Epithelial cell of esophagus (primary cell): ENCODE measurements at regions not wholly inside any gene's neighbourhood (a gene's known extent, or its start where the extent isn't known, plus 50 kb on each side); places are given as distances from the start of the nearest gene placed in this dataset.

Source experiments
- DNase-seq: peaks from one replicate; pipeline ENCODE4 v3.0.0; 2010; ENCODE audit warnings: low read depth
- H3K4me3 ChIP-seq: 2 replicates; pipeline ENCODE4 v1.5.1; 2011; ENCODE audit warnings: mild to moderate bottlenecking, low read length, control low read depth
- CTCF ChIP-seq: IDR thresholded peaks from 2 replicates; pipeline ENCODE4 v1.5.1; 2011; ENCODE audit warnings: low read depth, mild to moderate bottlenecking, low read length, control low read depth, inconsistent platforms; ENCODE audit not compliant: insufficient read depth; ENCODE audit errors: missing control alignments

DNA sequence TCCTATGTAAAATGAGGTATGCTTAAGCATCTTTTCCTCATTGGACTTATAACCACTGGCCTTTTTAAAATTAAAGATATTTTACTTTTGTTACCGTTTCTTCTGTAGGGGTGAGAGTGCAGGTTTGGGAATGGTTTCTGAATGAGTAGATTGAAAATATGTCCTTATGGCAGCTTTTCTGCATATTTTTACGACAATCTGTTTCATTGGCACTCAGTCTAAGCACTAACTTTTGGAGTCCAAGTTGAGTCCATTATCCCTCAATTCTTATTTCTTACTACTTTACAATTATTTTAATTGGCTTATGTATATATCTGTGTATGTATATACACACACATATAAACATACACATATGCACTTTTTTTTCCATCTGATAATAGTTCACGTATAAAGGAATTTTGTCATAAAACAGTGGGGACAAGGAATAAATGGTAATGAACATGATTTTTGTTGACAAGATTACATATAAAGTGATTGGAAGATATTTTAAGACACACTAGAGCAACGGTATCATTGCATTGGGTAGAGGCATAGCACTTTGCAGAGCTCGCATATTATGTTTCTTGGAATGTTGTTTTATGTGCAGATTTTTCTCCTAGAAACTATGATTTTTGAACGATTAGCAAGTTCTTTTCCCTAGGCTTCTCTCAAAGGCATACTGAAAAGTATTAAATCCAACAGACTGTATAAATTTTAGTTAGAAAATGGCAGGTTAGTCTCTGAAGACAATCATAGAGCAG is 133.0 kb downstream of the FAT4 start:
- TF ChIP-seq CTCF = no peak
- DNase-seq = no peak
- no peak overlapping the region for H3K4me3 ChIP-seq

- H3K4me3 ChIP-seq = no peak overlapping the region
- TF ChIP-seq CTCF = no peak
- DNase-seq = no peak
Observed at GRCh38 chr4:125456075-125456474, 141.3 kb downstream of the FAT4 start.

DNA sequence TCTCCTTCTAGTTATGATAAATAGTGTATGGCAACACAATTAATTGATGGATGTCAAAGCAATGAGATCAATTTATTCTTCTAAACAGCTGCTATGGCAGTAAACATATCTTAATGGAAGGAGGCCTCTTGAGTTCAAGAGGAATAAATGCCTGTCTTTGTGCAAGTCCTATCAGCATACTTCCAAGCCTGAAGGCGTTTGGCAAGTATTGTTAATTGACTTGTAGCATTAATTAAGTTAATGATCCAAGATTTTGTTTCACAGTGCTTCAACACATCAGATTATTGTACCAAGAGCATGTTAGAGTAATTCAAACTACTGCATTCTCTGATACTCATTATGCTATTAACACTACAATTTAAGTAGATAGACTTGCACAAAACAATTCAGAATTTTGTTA is 144.8 kb downstream of the FAT4 start:
- no peak overlapping the region for H3K4me3 ChIP-seq
- TF ChIP-seq CTCF = no peak
- no peak for DNase-seq

- DNase-seq = no peak
- TF ChIP-seq CTCF = no peak
- no peak overlapping the region for H3K4me3 ChIP-seq
Observed at GRCh38 chr4:125461676-125462363, 147.1 kb downstream of the FAT4 start.

DNA sequence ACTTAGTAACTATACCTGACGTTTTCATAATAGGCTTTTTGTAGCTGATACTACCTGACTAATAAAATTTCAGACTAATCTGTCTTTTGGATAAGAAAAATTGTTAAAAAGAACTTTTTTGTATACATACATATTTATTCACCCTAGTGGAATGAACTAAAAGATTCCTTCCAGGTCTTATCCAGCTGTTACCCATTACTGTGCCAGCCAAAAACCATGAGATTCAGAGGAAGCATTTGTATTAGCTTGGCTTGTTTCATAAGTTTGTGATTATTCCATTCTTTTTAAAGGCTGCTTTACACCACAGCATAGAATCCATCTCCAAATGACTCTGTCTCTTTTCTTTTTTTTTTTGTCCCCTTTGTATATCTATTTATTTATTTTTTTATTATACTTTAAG is 149.4 kb downstream of the FAT4 start:
- DNase-seq = no peak
- TF ChIP-seq CTCF = no peak
- no peak overlapping the region for H3K4me3 ChIP-seq

DNA sequence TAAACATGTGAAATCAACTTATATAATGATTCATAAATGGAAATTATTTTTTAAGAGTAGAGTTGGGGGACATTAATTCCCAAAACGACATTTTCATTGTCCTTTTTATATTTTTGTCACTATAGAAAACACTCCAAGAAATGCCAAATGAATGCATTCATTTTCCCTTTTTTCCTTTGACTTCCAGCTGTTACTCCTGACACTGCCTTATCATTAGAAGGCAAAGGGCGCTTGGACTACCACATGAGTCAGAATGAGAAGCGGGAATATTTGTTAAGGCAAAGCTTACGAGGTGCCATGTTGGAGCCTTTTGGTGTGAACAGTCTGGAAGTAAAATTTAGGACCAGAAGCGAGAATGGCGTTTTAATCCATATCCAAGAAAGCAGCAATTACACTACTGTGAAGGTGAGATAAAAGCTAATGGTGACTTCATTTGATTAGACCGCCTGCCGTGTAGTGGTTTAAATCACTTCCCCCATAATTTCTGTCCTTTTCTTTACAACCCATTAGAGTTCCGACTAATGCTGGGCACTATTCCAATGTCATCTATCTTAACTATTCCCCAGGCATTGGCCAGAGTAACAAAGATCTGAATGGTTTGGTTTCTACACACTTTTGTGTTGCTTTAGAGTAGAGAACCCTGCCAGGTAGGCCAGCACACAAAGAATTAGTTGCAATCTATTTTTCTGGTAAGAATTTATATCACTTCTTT is 166.7 kb downstream of the FAT4 start:
- H3K4me3 ChIP-seq = no peak overlapping the region
- no peak for TF ChIP-seq CTCF
- no peak for DNase-seq
